ENCODE measurements at regions not wholly inside any gene's neighbourhood (a gene's known extent, or its start where the extent isn't known, plus 50 kb on each side); places are given as distances from the start of the nearest gene placed in this dataset.

- peak in 1 of 2 experiments; percentile 76 for DNase-seq (ENCODE audit: low spot score in 2 of 2, unreplicated experiment in 2 of 2)
- Mint-ChIP-seq H3K27me3 (ENCODE audit: low read depth) (no peaks in the 10 kb centered on the region), H3K4me1 (peaks cover 10% of the 10 kb centered on the region), H3K4me3 (no peak overlapping the region), H3K36me3 (no peaks in the 10 kb centered on the region), H3K27ac (no peak overlapping the region), H3K9me3 (no peaks in the 10 kb centered on the region)
- peak; percentile 52 for TF ChIP-seq CTCF (IDR thresholded peaks at IDR 0.05; ENCODE audit: unreplicated experiment)
These were observed 181.6 kb upstream of the NEBL start for GRCh38 chr10:21078410-21079329.

- H3K4me1 Mint-ChIP-seq: peaks cover 10% of the 10 kb centered on the region
- H3K27me3 Mint-ChIP-seq (ENCODE audit: low read depth): no peaks in the 10 kb centered on the region
- no peak overlapping the region for H3K4me3 Mint-ChIP-seq
- H3K9me3 Mint-ChIP-seq: no peaks in the 10 kb centered on the region
- no peak for DNase-seq (ENCODE audit: low spot score in 2 of 2, unreplicated experiment in 2 of 2)
- H3K27ac Mint-ChIP-seq: no peak overlapping the region
- no peaks in the 10 kb centered on the region for H3K36me3 Mint-ChIP-seq
- TF ChIP-seq CTCF (IDR thresholded peaks at IDR 0.05; ENCODE audit: unreplicated experiment): no peak
These were observed 180.6 kb upstream of the NEBL start for GRCh38 chr10:21077681-21078080.

- H3K4me3 Mint-ChIP-seq: no peak overlapping the region
- no peak overlapping the region for H3K27ac Mint-ChIP-seq
- H3K27me3 Mint-ChIP-seq (ENCODE audit: low read depth): no peaks in the 10 kb centered on the region
- H3K9me3 Mint-ChIP-seq: no peaks in the 10 kb centered on the region
- DNase-seq (ENCODE audit: low spot score in 2 of 2, unreplicated experiment in 2 of 2): no peak
- peaks cover 10% of the 10 kb centered on the region for H3K4me1 Mint-ChIP-seq
- no peaks in the 10 kb centered on the region for H3K36me3 Mint-ChIP-seq
- no peak for TF ChIP-seq CTCF (IDR thresholded peaks at IDR 0.05; ENCODE audit: unreplicated experiment)
These were observed 179.3 kb upstream of the NEBL start for GRCh38 chr10:21076381-21076780.

- Mint-ChIP-seq H3K9me3 (no peaks in the 10 kb centered on the region), H3K4me3 (no peak overlapping the region), H3K27me3 (ENCODE audit: low read depth) (no peaks in the 10 kb centered on the region), H3K4me1 (peaks cover 10% of the 10 kb centered on the region), H3K36me3 (no peaks in the 10 kb centered on the region), H3K27ac (no peak overlapping the region)
- TF ChIP-seq CTCF (IDR thresholded peaks at IDR 0.05; ENCODE audit: unreplicated experiment): no peak
- no peak for DNase-seq (ENCODE audit: low spot score in 2 of 2, unreplicated experiment in 2 of 2)
These were observed 178.8 kb upstream of the NEBL start for GRCh38 chr10:21075880-21076279.

- no peak for DNase-seq (ENCODE audit: low spot score in 2 of 2, unreplicated experiment in 2 of 2)
- no peak for TF ChIP-seq CTCF (IDR thresholded peaks at IDR 0.05; ENCODE audit: unreplicated experiment)
- no peaks in the 10 kb centered on the region for H3K36me3 Mint-ChIP-seq
- H3K27ac Mint-ChIP-seq: no peak overlapping the region
- H3K9me3 Mint-ChIP-seq: no peaks in the 10 kb centered on the region
- H3K4me1 Mint-ChIP-seq: peaks cover 16% of the 10 kb centered on the region
- H3K4me3 Mint-ChIP-seq: no peak overlapping the region
- H3K27me3 Mint-ChIP-seq (ENCODE audit: low read depth): no peaks in the 10 kb centered on the region
These were observed 174.0 kb upstream of the NEBL start for GRCh38 chr10:21071001-21071673.
